Suprapubic skin (tissue), 4 donors: ENCODE measurements at regions not wholly inside any gene's neighbourhood (a gene's known extent, or its start where the extent isn't known, plus 50 kb on each side); places are given as distances from the start of the nearest gene placed in this dataset.

Source experiments
- DNase-seq, 2 donors: peaks; one replicate each; pipeline ENCODE4 v3.0.0-alpha.2; 2019; ENCODE audit warnings: low spot score in 2 of 2
- H3K27ac ChIP-seq: fragments of 200-600 bp; sonication (generic); one replicate; pipeline ENCODE4 v1.5.1; 2019
- H3K27me3 ChIP-seq: fragments of 200-600 bp; sonication (generic); one replicate; pipeline ENCODE4 v1.5.1; 2019
- H3K36me3 ChIP-seq: fragments of 200-600 bp; sonication (generic); one replicate; pipeline ENCODE4 v1.5.1; 2019
- H3K4me1 ChIP-seq: fragments of 200-600 bp; sonication (generic); one replicate; pipeline ENCODE4 v1.5.1; 2019
- H3K4me3 ChIP-seq: fragments of 200-600 bp; sonication (generic); one replicate; pipeline ENCODE4 v1.5.1; 2019; ENCODE audit warnings: mild to moderate bottlenecking
- H3K9me3 ChIP-seq: fragments of 200-600 bp; sonication (generic); one replicate; pipeline ENCODE4 v1.5.1; 2019
- CTCF ChIP-seq, 2 donors: fragments of 200-600 bp in 1 of 2; fragments of 450-650 bp in 1 of 2; sonication (generic) in 1 of 2; IDR thresholded peaks; one replicate each; pipeline ENCODE4 v1.5.1; 2016 to 2019; ENCODE audit warnings: antibody characterized with exemption in 2 of 2, mild to moderate bottlenecking in 1 of 2, moderate library complexity in 1 of 2
- EP300 ChIP-seq: sonication (generic); formaldehyde crosslinking; IDR thresholded peaks from one replicate; pipeline ENCODE4 v1.6.1; 2017; ENCODE audit warnings: antibody characterized with exemption
- POLR2A ChIP-seq, 2 donors: fragments of 450-650 bp; IDR thresholded peaks; one replicate each; pipeline ENCODE4 v1.6.1; 2017; ENCODE audit warnings: antibody characterized with exemption in 2 of 2, mild to moderate bottlenecking in 2 of 2, moderate library complexity in 2 of 2
- POLR2AphosphoS5 ChIP-seq, 3 donors: sonication (generic); formaldehyde crosslinking; IDR thresholded peaks; one replicate each; pipeline ENCODE4 v1.6.1; 2017; ENCODE audit warnings: antibody characterized with exemption in 3 of 3
- WGBS: methylation state at CpG from one replicate; pipeline ENCODE4 v1.1.5; 2018; 5-methylcytosine and 5-hydroxymethylcytosine counted together

DNA sequence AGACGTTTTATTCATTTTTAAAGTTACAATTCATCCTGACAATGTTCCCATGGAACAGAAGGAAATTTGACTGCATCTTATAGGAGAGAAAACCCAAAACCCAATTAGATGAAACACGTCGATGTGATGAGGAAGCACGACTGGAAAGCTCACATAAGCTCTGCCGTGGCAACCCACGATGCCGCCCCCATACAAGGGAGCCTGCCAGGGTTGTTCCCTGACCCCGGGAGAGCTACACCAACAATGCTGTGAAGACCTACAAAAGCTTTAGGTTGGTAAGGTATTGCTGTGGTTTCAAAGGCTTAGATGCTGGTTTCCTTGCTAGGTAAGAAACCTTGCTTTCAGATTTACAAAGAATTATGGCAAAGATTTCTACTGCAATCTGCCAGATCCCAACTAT is 393.1 kb downstream of the KLF12 start:
- Histone ChIP-seq H3K36me3 (no peaks in the 10 kb centered on the region), H3K9me3 (no peaks in the 10 kb centered on the region), H3K27me3 (no peaks in the 10 kb centered on the region), H3K4me3 (peak overlapping the region; percentile 3), H3K27ac (no peak overlapping the region), H3K4me1 (no peaks in the 10 kb centered on the region)
- WGBS: 56% methylated on average over 8 of the region's 8 CpGs
- DNase-seq: no peak
- TF ChIP-seq POLR2AphosphoS5 (IDR thresholded peaks at IDR 0.05) (no peak), CTCF (IDR thresholded peaks at IDR 0.05) (no peak), EP300 (no peak), POLR2A (IDR thresholded peaks at IDR 0.05) (no peak)

GRCh38 chr13:73740666-73741065 is 393.5 kb downstream of the KLF12 start:
- 71% methylated on average over 5 of the region's 5 CpGs for WGBS
- DNase-seq: no peak
- TF ChIP-seq POLR2AphosphoS5 (IDR thresholded peaks at IDR 0.05) (no peak), CTCF (IDR thresholded peaks at IDR 0.05) (no peak), EP300 (no peak), POLR2A (IDR thresholded peaks at IDR 0.05) (no peak)

GRCh38 chr13:73739394-73739793 is 394.8 kb downstream of the KLF12 start:
- Histone ChIP-seq H3K27me3 (no peaks in the 10 kb centered on the region), H3K4me1 (no peaks in the 10 kb centered on the region), H3K4me3 (no peak overlapping the region), H3K36me3 (no peaks in the 10 kb centered on the region), H3K9me3 (no peaks in the 10 kb centered on the region), H3K27ac (no peak overlapping the region)
- TF ChIP-seq EP300 (no peak), POLR2AphosphoS5 (IDR thresholded peaks at IDR 0.05) (no peak), CTCF (IDR thresholded peaks at IDR 0.05) (no peak), POLR2A (IDR thresholded peaks at IDR 0.05) (no peak)
- 80% methylated on average over 1 of the region's 1 CpG for WGBS
- no peak for DNase-seq

More at GRCh38 chr13:73740666-73741065, 393.5 kb downstream of the KLF12 start:
- Histone ChIP-seq H3K27ac (no peak overlapping the region), H3K27me3 (no peaks in the 10 kb centered on the region), H3K4me3 (peak overlapping the region; percentile 3), H3K9me3 (no peaks in the 10 kb centered on the region), H3K4me1 (no peaks in the 10 kb centered on the region), H3K36me3 (no peaks in the 10 kb centered on the region)

DNA sequence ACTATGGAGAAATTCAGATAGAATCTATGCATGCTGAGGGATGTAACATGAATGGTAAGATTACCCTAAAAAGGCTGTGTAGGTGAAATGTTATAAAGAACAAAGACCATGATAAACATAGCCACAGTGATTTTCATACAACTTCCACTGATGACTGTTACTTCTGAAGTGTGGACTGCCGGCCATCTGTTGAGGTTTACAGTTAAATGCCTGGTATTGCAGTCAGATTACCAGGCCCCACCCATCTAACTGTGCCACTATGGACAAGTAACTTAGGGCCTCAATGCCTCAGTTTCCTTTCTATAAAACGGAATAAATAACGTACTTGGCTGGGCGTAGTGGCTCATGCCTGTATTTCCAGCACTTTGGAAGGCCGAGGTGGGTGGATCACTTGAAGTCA is 395.6 kb downstream of the KLF12 start:
- no peaks in the 10 kb centered on the region for H3K27me3 ChIP-seq
- TF ChIP-seq CTCF (IDR thresholded peaks at IDR 0.05) (no peak), POLR2AphosphoS5 (IDR thresholded peaks at IDR 0.05) (no peak), EP300 (no peak), POLR2A (IDR thresholded peaks at IDR 0.05) (no peak)
- no peak overlapping the region for H3K27ac ChIP-seq
- H3K4me3 ChIP-seq: no peak overlapping the region
- WGBS: 97% methylated on average over 5 of the region's 5 CpGs
- no peaks in the 10 kb centered on the region for H3K36me3 ChIP-seq
- no peaks in the 10 kb centered on the region for H3K9me3 ChIP-seq
- H3K4me1 ChIP-seq: no peaks in the 10 kb centered on the region
- DNase-seq: no peak

DNA sequence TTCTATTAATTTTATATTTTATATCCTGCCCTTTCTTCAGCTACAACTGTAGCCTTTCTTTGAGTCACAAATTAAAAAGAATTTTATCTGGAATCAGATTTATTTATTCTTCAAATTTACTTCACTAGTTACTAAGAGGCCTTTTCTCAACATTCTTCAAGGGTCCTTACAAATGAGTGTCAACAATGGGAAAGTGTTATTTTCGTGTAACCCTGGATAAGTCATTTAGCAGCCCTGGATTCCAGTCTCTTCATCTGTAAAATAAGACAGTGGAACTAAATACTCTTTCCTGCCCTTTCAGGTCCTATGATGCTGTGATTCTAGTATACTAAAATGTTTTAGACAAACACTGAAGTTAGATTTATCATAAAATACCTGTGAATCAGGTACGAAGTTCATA is 397.0 kb downstream of the KLF12 start:
- DNase-seq: no peak
- H3K27me3 ChIP-seq: no peaks in the 10 kb centered on the region
- no peak overlapping the region for H3K27ac ChIP-seq
- H3K9me3 ChIP-seq: no peaks in the 10 kb centered on the region
- WGBS: 94% methylated on average over 2 of the region's 2 CpGs
- no peaks in the 10 kb centered on the region for H3K36me3 ChIP-seq
- H3K4me3 ChIP-seq: no peak overlapping the region
- TF ChIP-seq POLR2A (IDR thresholded peaks at IDR 0.05) (no peak), EP300 (no peak), POLR2AphosphoS5 (IDR thresholded peaks at IDR 0.05) (no peak), CTCF (IDR thresholded peaks at IDR 0.05) (no peak)
- no peaks in the 10 kb centered on the region for H3K4me1 ChIP-seq
